Kidney glomerular epithelial cell (primary cell): ENCODE measurements at regions not wholly inside any gene's neighbourhood (a gene's known extent, or its start where the extent isn't known, plus 50 kb on each side); places are given as distances from the start of the nearest gene placed in this dataset.

Experiments used
- DNase-seq: peaks from one replicate; lab custom pipeline; 2025; lab: John Stamatoyannopoulos, UW

GRCh38 chr11:93248602-93249001 is 50.8 kb upstream of the SLC36A4 start:
- DNase-seq = peak; percentile 5

GRCh38 chr11:93249459-93250220 is 51.8 kb upstream of the SLC36A4 start:
- peak; percentile 43 for DNase-seq

GRCh38 chr11:93250326-93250725 is 52.5 kb upstream of the SLC36A4 start:
- DNase-seq = no peak

GRCh38 chr11:93251922-93252321 is 54.1 kb upstream of the SLC36A4 start:
- peak; percentile 2 for DNase-seq

- no peak for DNase-seq
Observed at GRCh38 chr11:93253111-93253510, 55.3 kb upstream of the SLC36A4 start.

- no peak for DNase-seq
Observed at GRCh38 chr11:93256623-93257022, 58.8 kb upstream of the SLC36A4 start.

GRCh38 chr11:93267383-93267782 is 63.2 kb upstream of the DEUP1 start:
- no peak for DNase-seq

GRCh38 chr11:93268287-93269040 is 62.1 kb upstream of the DEUP1 start:
- DNase-seq = no peak

GRCh38 chr11:93271596-93271995 is 58.9 kb upstream of the DEUP1 start:
- DNase-seq = peak; percentile 11

- DNase-seq = no peak
Observed at GRCh38 chr11:93274851-93275250, 55.7 kb upstream of the DEUP1 start.

- DNase-seq = no peak
Observed at GRCh38 chr11:93278976-93279375, 51.6 kb upstream of the DEUP1 start.

GRCh38 chr11:93279851-93280347 is 50.6 kb upstream of the DEUP1 start:
- peak; percentile 96 for DNase-seq
